Esophagus muscularis mucosa (tissue), 4 donors: ENCODE measurements at regions not wholly inside any gene's neighbourhood (a gene's known extent, or its start where the extent isn't known, plus 50 kb on each side); places are given as distances from the start of the nearest gene placed in this dataset.

Source experiments
- DNase-seq: peaks from one replicate; pipeline ENCODE4 v3.0.0-alpha.2; 2017; ENCODE audit errors: extremely low spot score
- H3K27ac ChIP-seq, 4 donors: fragments of 200-600 bp; sonication (generic); replicated peaks in 1 of 4; 1 replicate in 3 of 4; 2 replicates in 1 of 4; pipeline ENCODE4 v1.5.1; 2016 to 2019; ENCODE audit warnings: mild to moderate bottlenecking in 1 of 4
- H3K27me3 ChIP-seq, 4 donors: fragments of 200-600 bp; sonication (generic); one replicate each; pipeline versions ENCODE4 v1.5.1 to v1.6.0; 2016 to 2019
- H3K36me3 ChIP-seq, 4 donors: fragments of 200-600 bp; sonication (generic); one replicate each; pipeline ENCODE4 v1.5.1; 2016 to 2019
- H3K4me1 ChIP-seq, 4 donors: fragments of 200-600 bp; sonication (generic); one replicate each; pipeline ENCODE4 v1.5.1; 2016 to 2019
- H3K4me3 ChIP-seq, 4 donors: fragments of 200-600 bp; sonication (generic); 1 replicate in 2 of 4; 2 replicates in 2 of 4; pipeline ENCODE4 v1.5.1; 2016 to 2019; ENCODE audit warnings: mild to moderate bottlenecking in 4 of 4, moderate library complexity in 1 of 4
- H3K9me3 ChIP-seq, 4 donors: fragments of 200-600 bp; sonication (generic); 1 replicate in 3 of 4; 2 replicates in 1 of 4; pipeline ENCODE4 v1.5.1; 2016 to 2019
- CTCF ChIP-seq, 3 experiments: fragments of 200-600 bp in 2 of 3; fragments of 450-650 bp in 1 of 3; sonication (generic) in 2 of 3; IDR thresholded peaks; one replicate each; pipeline ENCODE4 v1.5.1; 2017 to 2019; ENCODE audit warnings: antibody characterized with exemption in 3 of 3, mild to moderate bottlenecking in 2 of 3, moderate library complexity in 1 of 3
- EP300 ChIP-seq: sonication (generic); formaldehyde crosslinking; IDR thresholded peaks from one replicate; pipeline ENCODE4 v1.6.1; 2017; ENCODE audit warnings: antibody characterized with exemption
- POLR2A ChIP-seq: fragments of 450-650 bp; IDR thresholded peaks from one replicate; pipeline ENCODE4 v1.6.1; 2017; ENCODE audit warnings: antibody characterized with exemption, moderate library complexity, mild to moderate bottlenecking, low read depth
- POLR2AphosphoS5 ChIP-seq, 2 donors: sonication (generic); formaldehyde crosslinking; IDR thresholded peaks; one replicate each; pipeline ENCODE4 v1.6.1; 2017; ENCODE audit warnings: antibody characterized with exemption in 2 of 2
- WGBS: methylation state at CpG from one replicate; pipeline ENCODE4 v1.1.5; 2018; 5-methylcytosine and 5-hydroxymethylcytosine counted together
- intact Hi-C: fragments of 100-400 bp; cut with DNase I; formaldehyde crosslinking; loops from one replicate; pipeline ENCODE4 v1.15.1; 2023

- TF ChIP-seq POLR2AphosphoS5 (IDR thresholded peaks at IDR 0.05) = no peak
- TF ChIP-seq POLR2A = no peak
- TF ChIP-seq CTCF (IDR thresholded peaks at IDR 0.05) = no peak
- no peak for TF ChIP-seq EP300
- intact Hi-C loops = no loop called here
- no peak for DNase-seq
- Histone ChIP-seq H3K27me3 (peaks cover 0 to 38% (median 0%) of the 10 kb centered on the region in 4 donors), H3K9me3 (peaks cover 0 to 5% (median 0%) of the 10 kb centered on the region in 4 donors), H3K4me1 (no peaks in the 10 kb centered on the region), H3K36me3 (no peaks in the 10 kb centered on the region), H3K27ac (no peak overlapping the region), H3K4me3 (no peak overlapping the region)
- WGBS = 94% methylated on average over 9 of the region's 9 CpGs
Observed at GRCh38 chr22:47818496-47818895, 1056.0 kb downstream of the TBC1D22A start.

- peaks cover 0 to 5% (median 0%) of the 10 kb centered on the region in 4 donors for H3K9me3 ChIP-seq
- no peak for TF ChIP-seq POLR2AphosphoS5 (IDR thresholded peaks at IDR 0.05)
- TF ChIP-seq POLR2A = no peak
- TF ChIP-seq EP300 = no peak
- no peak for TF ChIP-seq CTCF (IDR thresholded peaks at IDR 0.05)
- H3K27me3 ChIP-seq = peaks cover 0 to 44% (median 0%) of the 10 kb centered on the region in 4 donors
- no peak overlapping the region for H3K27ac ChIP-seq
- H3K4me3 ChIP-seq = no peak overlapping the region
- H3K36me3 ChIP-seq = no peaks in the 10 kb centered on the region
- intact Hi-C loops = no loop called here
- H3K4me1 ChIP-seq = no peaks in the 10 kb centered on the region
- DNase-seq = no peak
- 87% methylated on average over 5 of the region's 5 CpGs for WGBS
Observed at GRCh38 chr22:47817380-47817779, 1054.9 kb downstream of the TBC1D22A start.

- intact Hi-C loops = no loop called here
- WGBS = 89% methylated on average over 9 of the region's 9 CpGs
- peaks cover 0 to 5% (median 0%) of the 10 kb centered on the region in 4 donors for H3K9me3 ChIP-seq
- peaks cover 0 to 49% (median 0%) of the 10 kb centered on the region in 4 donors for H3K27me3 ChIP-seq
- H3K36me3 ChIP-seq = no peaks in the 10 kb centered on the region
- DNase-seq = no peak
- H3K4me3 ChIP-seq = no peak overlapping the region
- no peak overlapping the region for H3K27ac ChIP-seq
- no peaks in the 10 kb centered on the region for H3K4me1 ChIP-seq
- TF ChIP-seq POLR2A (no peak), POLR2AphosphoS5 (IDR thresholded peaks at IDR 0.05) (no peak), EP300 (no peak), CTCF (IDR thresholded peaks at IDR 0.05) (no peak)
Observed at GRCh38 chr22:47816863-47817210, 1054.4 kb downstream of the TBC1D22A start.

- 81% methylated on average over 16 of the region's 16 CpGs for WGBS
- Histone ChIP-seq H3K4me1 (no peaks in the 10 kb centered on the region), H3K4me3 (no peak overlapping the region), H3K27ac (no peak overlapping the region), H3K27me3 (peaks cover 0 to 54% (median 0%) of the 10 kb centered on the region in 4 donors), H3K36me3 (no peaks in the 10 kb centered on the region), H3K9me3 (peaks cover 0 to 5% (median 0%) of the 10 kb centered on the region in 4 donors)
- no peak for DNase-seq
- intact Hi-C loops = no loop called here
- TF ChIP-seq CTCF (IDR thresholded peaks at IDR 0.05) = no peak
- TF ChIP-seq EP300 = no peak
- TF ChIP-seq POLR2AphosphoS5 (IDR thresholded peaks at IDR 0.05) = no peak
- no peak for TF ChIP-seq POLR2A
Observed at GRCh38 chr22:47816121-47816862, 1053.8 kb downstream of the TBC1D22A start.

GRCh38 chr22:47814474-47814873, 1052.0 kb downstream of the TBC1D22A start:
- peaks cover 0 to 57% (median 0%) of the 10 kb centered on the region in 4 donors for H3K27me3 ChIP-seq
- peaks cover 0 to 5% (median under 1%) of the 10 kb centered on the region in 4 donors for H3K9me3 ChIP-seq
- H3K36me3 ChIP-seq = no peaks in the 10 kb centered on the region
- intact Hi-C loops = no loop called here
- H3K27ac ChIP-seq = no peak overlapping the region
- WGBS = 100% methylated on average over 1 of the region's 1 CpG
- H3K4me1 ChIP-seq = no peaks in the 10 kb centered on the region
- no peak overlapping the region for H3K4me3 ChIP-seq
- DNase-seq = no peak
- TF ChIP-seq POLR2A (no peak), CTCF (IDR thresholded peaks at IDR 0.05) (no peak), POLR2AphosphoS5 (IDR thresholded peaks at IDR 0.05) (no peak), EP300 (no peak)
